GM12878 (cell line): ENCODE measurements at regions not wholly inside any gene's neighbourhood (a gene's known extent, or its start where the extent isn't known, plus 50 kb on each side); places are given as distances from the start of the nearest gene placed in this dataset.

Experiments
- ATAC-seq: fragments of 200-7000 bp; cut with Tn5 transposase; 3 replicates; pipeline ENCODE4 v1.9.1; 2020; ENCODE audit warnings: mild to moderate bottlenecking, moderate library complexity
- BruUV-seq: library from RNA; stranded (reverse); fragments of 400-500 nt; replicated peaks from 2 replicates; lab custom pipeline; 2021; lab: Mats Ljungman, UMichigan
- CTCF ChIA-PET: fragments of 300-600 bp; sonication (Branson Sonifier 250); formaldehyde crosslinking; extraction: SDS; loops from one replicate; lab custom pipeline; 2021; ENCODE audit warnings: inconsistent platforms; lab: Yijun Ruan, JAX
- POLR2A ChIA-PET: fragments of 350-600 bp; formaldehyde crosslinking; extraction: SDS; loops from one replicate; lab custom pipeline; 2021; ENCODE audit warnings: inconsistent platforms; lab: Charles Lee
- RAD21 ChIA-PET: fragments of 300-600 bp; sonication (Branson Sonifier 250); formaldehyde crosslinking; loops from one replicate; lab custom pipeline; 2023; ENCODE audit warnings: antibody characterized with exemption; ENCODE audit not compliant: unreplicated experiment; lab: Charles Lee
- SMC1A ChIA-PET: fragments of 300-600 bp; sonication (Branson Sonifier 250); formaldehyde crosslinking; loops from one replicate; lab custom pipeline; 2023; ENCODE audit not compliant: unreplicated experiment, uncharacterized antibody; lab: Charles Lee
- DNase-seq: peaks from one replicate; pipeline ENCODE4 v3.0.0-alpha.2; 2011; ENCODE audit warnings: low read depth, low spot score
- FAIRE-seq: peaks from 3 replicates; lab custom pipeline; 2011; peaks lifted over from hg19 to GRCh38; lab: Jason Lieb, UNC
- H2AFZ ChIP-seq: 2 replicates; pipeline ENCODE4 v1.6.0; 2011; ENCODE audit warnings: low read depth, low read length, control low read depth; ENCODE audit not compliant: control insufficient read depth
- H3K27ac ChIP-seq: 2 replicates; pipeline ENCODE4 v1.5.1; 2011; ENCODE audit warnings: control low read depth; ENCODE audit not compliant: control insufficient read depth, insufficient read depth
- H3K27me3 ChIP-seq, 2 experiments: replicated peaks in 1 of 2; 2 replicates each; pipeline versions ENCODE4 v1.6.0 to v1.6.1; 2011; ENCODE audit warnings: low read length in 1 of 2; ENCODE audit not compliant: control insufficient read depth in 2 of 2, insufficient read depth in 2 of 2
- H3K36me3 ChIP-seq, 2 experiments: 2 replicates each; pipeline ENCODE4 v1.5.1; 2011; ENCODE audit warnings: low read length in 1 of 2; ENCODE audit not compliant: control insufficient read depth in 2 of 2, insufficient read depth in 2 of 2
- H3K4me1 ChIP-seq: 2 replicates; pipeline ENCODE4 v1.6.1; 2011; ENCODE audit warnings: mild to moderate bottlenecking, low read length, moderate library complexity, mixed read lengths; ENCODE audit not compliant: control insufficient read depth, insufficient read depth
- H3K4me2 ChIP-seq: 2 replicates; pipeline ENCODE4 v1.6.0; 2011; ENCODE audit warnings: control low read depth; ENCODE audit not compliant: control insufficient read depth, insufficient read depth
- H3K4me3 ChIP-seq: fragments of 200-600 bp; sonication (generic); 2 replicates; pipeline ENCODE4 v1.5.1; 2016
- H3K79me2 ChIP-seq: 2 replicates; pipeline ENCODE4 v1.6.0; 2011; ENCODE audit warnings: low read length; ENCODE audit not compliant: control insufficient read depth, insufficient read depth
- H3K9ac ChIP-seq: 2 replicates; pipeline ENCODE4 v1.8.0; 2011; ENCODE audit warnings: low read length, control low read depth, mixed read lengths; ENCODE audit not compliant: control insufficient read depth, insufficient read depth
- H3K9me3 ChIP-seq: replicated peaks from 3 replicates; pipeline ENCODE4 v1.5.1; 2011; ENCODE audit warnings: mild to moderate bottlenecking, low read length; ENCODE audit not compliant: control insufficient read depth, insufficient read depth
- H4K20me1 ChIP-seq: 2 replicates; pipeline ENCODE4 v1.6.0; 2011; ENCODE audit not compliant: control insufficient read depth, insufficient read depth
- CTCF ChIP-seq, 3 experiments: IDR thresholded peaks in 2 of 3; conservative IDR thresholded peaks in 1 of 3; 2 replicates each; pipeline ENCODE4 v1.5.1; 2011; ENCODE audit warnings: low read depth in 3 of 3, low read length in 3 of 3, mild to moderate bottlenecking in 3 of 3, control low read depth in 2 of 3, moderate library complexity in 2 of 3, inconsistent platforms in 1 of 3, mixed read lengths in 1 of 3; ENCODE audit not compliant: control insufficient read depth in 2 of 3, insufficient read depth in 1 of 3; ENCODE audit errors: extremely low read depth in 1 of 3
- E2F4 ChIP-seq: IDR thresholded peaks from 2 replicates; pipeline ENCODE4 v1.6.1; 2012; ENCODE audit warnings: low read depth, low read length, improper control_type of control experiment
- ESRRA ChIP-seq: IDR thresholded peaks from 2 replicates; pipeline ENCODE4 v1.6.1; 2012; ENCODE audit warnings: mild to moderate bottlenecking, low read length, improper control_type of control experiment
- GABPA ChIP-seq: IDR thresholded peaks from 2 replicates; pipeline ENCODE4 v1.6.1; 2014; ENCODE audit warnings: antibody characterized with exemption, low read depth, mild to moderate bottlenecking, inconsistent platforms
- HCFC1 ChIP-seq: fragments of 150-350 bp; IDR thresholded peaks from 2 replicates; pipeline ENCODE4 v1.6.1; 2014; ENCODE audit warnings: low read length
- LARP7 ChIP-seq: fragments of 450-650 bp; IDR thresholded peaks from 2 replicates; pipeline ENCODE4 v1.6.1; 2017; ENCODE audit warnings: mild to moderate bottlenecking
- NFYB ChIP-seq: IDR thresholded peaks from 2 replicates; pipeline ENCODE4 v1.6.1; 2011; ENCODE audit warnings: low read depth, mild to moderate bottlenecking, low read length, improper control_type of control experiment, moderate library complexity; ENCODE audit not compliant: insufficient read depth
- NR2C1 ChIP-seq: fragments of 450-650 bp; IDR thresholded peaks from 2 replicates; pipeline ENCODE4 v1.6.1; 2017; ENCODE audit warnings: antibody characterized with exemption, mild to moderate bottlenecking, moderate library complexity
- POLR2AphosphoS2 ChIP-seq: IDR thresholded peaks from 2 replicates; pipeline ENCODE4 v1.6.1; 2011; ENCODE audit warnings: low read depth, mild to moderate bottlenecking, low read length, improper control_type of control experiment, moderate library complexity
- SMC3 ChIP-seq: IDR thresholded peaks from 2 replicates; pipeline ENCODE4 v1.6.1; 2011; ENCODE audit warnings: low read length, improper control_type of control experiment, borderline replicate concordance
- SP1 ChIP-seq: IDR thresholded peaks from one replicate; pipeline ENCODE4 v1.6.1; 2011; ENCODE audit warnings: low read depth, low read length
- STAT1 ChIP-seq: fragments of 450-650 bp; conservative IDR thresholded peaks from 2 replicates; pipeline ENCODE4 v1.6.1; 2014; ENCODE audit warnings: antibody characterized with exemption, mild to moderate bottlenecking
- TAF1 ChIP-seq: IDR thresholded peaks from 2 replicates; pipeline ENCODE4 v1.6.1; 2011; ENCODE audit warnings: mild to moderate bottlenecking, low read depth, low read length, borderline replicate concordance
- TCF7 ChIP-seq: IDR thresholded peaks from 2 replicates; pipeline ENCODE4 v1.6.1; 2014; ENCODE audit warnings: antibody characterized with exemption, borderline replicate concordance
- ZNF207 ChIP-seq: fragments of 450-650 bp; IDR thresholded peaks from 2 replicates; pipeline ENCODE4 v1.6.1; 2014; ENCODE audit warnings: antibody characterized with exemption, mild to moderate bottlenecking, borderline replicate concordance
- ZNF24 ChIP-seq: fragments of 450-650 bp; IDR thresholded peaks from 2 replicates; pipeline ENCODE4 v1.6.1; 2017; ENCODE audit warnings: antibody characterized with exemption, mild to moderate bottlenecking
- ZNF384 ChIP-seq: IDR thresholded peaks from 2 replicates; pipeline ENCODE4 v1.6.1; 2012; ENCODE audit warnings: low read depth, mild to moderate bottlenecking, low read length, improper control_type of control experiment, borderline replicate concordance
- WGBS: methylation state at CpG from one replicate; pipeline ENCODE4 v1.1.6; 2016; ENCODE audit warnings: low lambda C conversion rate; ENCODE audit not compliant: insufficient replicate concordance, insufficient coverage; ENCODE audit errors: missing lambda C conversion rate; 5-methylcytosine and 5-hydroxymethylcytosine counted together
- in situ Hi-C: fragments of 300-500 bp; cut with MboI; formaldehyde crosslinking; loops from 9 replicates; pipeline ENCODE4 v1.14.3; 2018; ENCODE audit warnings: mixed read lengths
- intact Hi-C: fragments of 100-400 bp; cut with micrococcal nuclease; formaldehyde crosslinking; loops from one replicate; pipeline ENCODE4 v1.14.2; 2022; ENCODE audit not compliant: unreplicated experiment

GRCh38 chr2:221752781-221753180 lies 180.7 kb upstream of the EPHA4 start (continued):
- TF ChIP-seq ZNF207 (no peak), POLR2AphosphoS2 (no peak), ZNF24 (no peak)

- H3K27ac ChIP-seq = no peak overlapping the region
- in situ Hi-C loops (no loop called here), intact Hi-C loops (no loop called here)
- BruUV-seq = no TSS peak
- RAD21 ChIA-PET = no interaction called here
- H3K9ac ChIP-seq = no peak overlapping the region
- no peaks in the 10 kb centered on the region for H4K20me1 ChIP-seq
- no peak overlapping the region for H3K4me2 ChIP-seq
- H3K9me3 ChIP-seq = no peaks in the 10 kb centered on the region
- ATAC-seq (no peak), FAIRE-seq (no peak), DNase-seq (no peak)
- POLR2A ChIA-PET = no interaction called here
- no peaks in the 10 kb centered on the region for H3K79me2 ChIP-seq
- no peak overlapping the region for H3K4me3 ChIP-seq
- CTCF ChIA-PET = no interaction called here
- SMC1A ChIA-PET = no interaction called here
- H2AFZ ChIP-seq = no peak overlapping the region
- no peaks in the 10 kb centered on the region for H3K4me1 ChIP-seq
- WGBS = 85% methylated on average over 1 of the region's 1 CpG
- no peaks in the 10 kb centered on the region for H3K27me3 ChIP-seq
- no peaks in the 10 kb centered on the region for H3K36me3 ChIP-seq
- TF ChIP-seq CTCF (IDR thresholded peaks at IDR 0.05 in 2 of 3, conservative IDR thresholded peaks at IDR 0.05 in 1 of 3; ENCODE audit: control insufficient read depth in 2 of 3, extremely low read depth in 1 of 3, insufficient read depth in 1 of 3, low read depth in 3 of 3, low read length in 3 of 3) (no peak), GABPA (no peak), ESRRA (no peak), ZNF384 (no peak), SP1 (no peak), TAF1 (no peak), NR2C1 (no peak), NFYB (no peak), LARP7 (no peak), SMC3 (no peak), E2F4 (no peak), HCFC1 (no peak), TCF7 (no peak), STAT1 (no peak)
Measured at GRCh38 chr2:221750316-221750715, 178.2 kb upstream of the EPHA4 start.
